ENCODE measurements at regions not wholly inside any gene's neighbourhood (a gene's known extent, or its start where the extent isn't known, plus 50 kb on each side); places are given as distances from the start of the nearest gene placed in this dataset.

GRCh38 chr18:54700580-54700979 is 109.5 kb downstream of the DYNAP start:
- 43% methylated on average over 1 of the region's 1 CpG for WGBS
- Histone ChIP-seq H3K4me3 (ENCODE audit: low read depth, low read length) (no peak overlapping the region), H3K27ac (ENCODE audit: low read depth) (no peak overlapping the region), H3K36me3 (ENCODE audit: insufficient read depth) (no peaks in the 10 kb centered on the region), H3K4me1 (ENCODE audit: insufficient read depth) (no peaks in the 10 kb centered on the region)
- DNase-seq (ENCODE audit: extremely low spot score), result no peak

- WGBS, result 53% methylated on average over 1 of the region's 1 CpG
- no peak overlapping the region for H3K27ac ChIP-seq (ENCODE audit: low read depth)
Measured at GRCh38 chr18:54702686-54703085, 111.6 kb downstream of the DYNAP start.

GRCh38 chr18:54710074-54710899 is 118.0 kb upstream of the RAB27B start:
- no peaks in the 10 kb centered on the region for H3K36me3 ChIP-seq (ENCODE audit: insufficient read depth)
- WGBS, result 79% methylated on average over 8 of the region's 8 CpGs

More at GRCh38 chr18:54702686-54703085, 111.6 kb downstream of the DYNAP start:
- Histone ChIP-seq H3K4me1 (ENCODE audit: insufficient read depth) (no peaks in the 10 kb centered on the region), H3K36me3 (ENCODE audit: insufficient read depth) (no peaks in the 10 kb centered on the region), H3K4me3 (ENCODE audit: low read depth, low read length) (no peak overlapping the region)
- no peak for DNase-seq (ENCODE audit: extremely low spot score)

DNA sequence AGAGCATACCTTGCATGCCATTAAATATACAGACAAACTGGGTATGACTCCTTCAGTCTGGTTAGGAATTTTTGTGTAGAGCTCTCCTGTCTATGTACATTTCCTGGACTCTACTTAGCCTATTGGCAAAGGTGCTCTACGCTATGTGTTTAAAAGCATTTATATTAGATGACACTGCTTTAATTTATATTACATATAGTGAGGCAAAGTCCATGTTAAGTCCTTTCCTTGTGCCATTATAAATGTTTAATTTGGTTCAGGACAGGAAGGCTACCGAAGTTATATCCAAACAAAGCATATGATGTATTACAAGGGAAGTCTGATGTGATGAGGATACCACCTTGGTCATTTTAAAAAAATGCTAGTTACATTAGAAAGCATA is 117.4 kb upstream of the RAB27B start:
- no peaks in the 10 kb centered on the region for H3K36me3 ChIP-seq (ENCODE audit: insufficient read depth)
- H3K27ac ChIP-seq (ENCODE audit: low read depth), result no peak overlapping the region
- no peak overlapping the region for H3K4me3 ChIP-seq (ENCODE audit: low read depth, low read length)
- 97% methylated on average over 2 of the region's 2 CpGs for WGBS
- no peaks in the 10 kb centered on the region for H3K4me1 ChIP-seq (ENCODE audit: insufficient read depth)
- no peak for DNase-seq (ENCODE audit: extremely low spot score)

More at GRCh38 chr18:54710074-54710899, 118.0 kb upstream of the RAB27B start:
- H3K4me3 ChIP-seq (ENCODE audit: low read depth, low read length), result no peak overlapping the region
- no peak overlapping the region for H3K27ac ChIP-seq (ENCODE audit: low read depth)
- DNase-seq (ENCODE audit: extremely low spot score), result no peak
- no peaks in the 10 kb centered on the region for H3K4me1 ChIP-seq (ENCODE audit: insufficient read depth)

DNA sequence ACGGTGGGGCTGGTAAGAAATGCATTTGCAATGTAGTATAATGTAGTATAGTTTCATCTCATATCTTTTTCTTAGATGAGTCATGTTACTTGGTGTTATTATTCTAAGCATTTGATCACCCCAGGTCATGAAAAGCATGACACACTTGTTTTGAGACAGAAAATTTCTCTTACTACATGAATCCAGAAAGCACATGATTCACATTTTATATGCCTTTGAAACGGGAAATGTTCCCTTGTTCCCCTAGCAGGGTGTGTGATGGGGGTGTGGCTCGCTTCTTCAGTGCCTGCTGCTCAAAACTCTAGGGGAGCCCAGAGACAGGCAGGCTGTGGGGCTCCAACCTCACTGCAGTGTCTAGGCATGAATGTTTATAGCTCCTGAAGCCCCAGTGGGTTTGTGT is 116.0 kb upstream of the RAB27B start:
- DNase-seq (ENCODE audit: extremely low spot score), result no peak
- no peaks in the 10 kb centered on the region for H3K36me3 ChIP-seq (ENCODE audit: insufficient read depth)
- no peak overlapping the region for H3K4me3 ChIP-seq (ENCODE audit: low read depth, low read length)
- no peak overlapping the region for H3K27ac ChIP-seq (ENCODE audit: low read depth)
- WGBS, result 61% methylated on average over 3 of the region's 3 CpGs
- H3K4me1 ChIP-seq (ENCODE audit: insufficient read depth), result no peaks in the 10 kb centered on the region

- 75% methylated on average over 8 of the region's 8 CpGs for whole genome bisulfite sequencing
- Histone ChIP-seq H3K27ac (ENCODE audit: low read depth) (no peak overlapping the region), H3K36me3 (ENCODE audit: insufficient read depth) (no peaks in the 10 kb centered on the region), H3K4me1 (ENCODE audit: insufficient read depth) (no peaks in the 10 kb centered on the region), H3K4me3 (ENCODE audit: low read depth, low read length) (no peak overlapping the region)
- no peak for DNase-seq (ENCODE audit: extremely low spot score)
Measured at GRCh38 chr18:54712758-54713157, 115.5 kb upstream of the RAB27B start.

DNA sequence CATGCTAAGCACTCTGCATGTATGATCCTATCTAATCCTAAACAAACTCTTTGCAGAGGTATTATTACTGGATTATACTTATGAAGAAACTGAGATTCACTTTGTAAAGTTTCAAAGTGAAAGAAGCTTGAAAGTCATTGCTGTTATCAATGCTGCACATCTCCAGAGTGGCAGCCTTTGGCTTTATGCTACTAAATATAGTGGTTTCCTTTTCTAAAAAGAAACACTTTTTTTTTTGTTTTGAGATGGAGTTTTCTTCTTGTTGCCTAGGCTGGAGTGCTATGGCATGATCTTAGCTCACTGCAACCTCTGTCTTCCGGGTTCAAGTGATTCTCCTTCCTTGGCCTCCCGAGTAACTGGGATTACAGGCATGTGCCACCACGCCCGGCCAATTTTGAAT is 114.9 kb upstream of the RAB27B start:
- 95% methylated on average over 4 of the region's 4 CpGs for WGBS
- H3K36me3 ChIP-seq (ENCODE audit: insufficient read depth), result no peaks in the 10 kb centered on the region
- no peak for DNase-seq (ENCODE audit: extremely low spot score)
- H3K4me3 ChIP-seq (ENCODE audit: low read depth, low read length), result no peak overlapping the region
- H3K27ac ChIP-seq (ENCODE audit: low read depth), result no peak overlapping the region
- no peaks in the 10 kb centered on the region for H3K4me1 ChIP-seq (ENCODE audit: insufficient read depth)

GRCh38 chr18:54714851-54715250 is 113.4 kb upstream of the RAB27B start:
- Histone ChIP-seq H3K36me3 (ENCODE audit: insufficient read depth) (no peaks in the 10 kb centered on the region), H3K4me1 (ENCODE audit: insufficient read depth) (no peaks in the 10 kb centered on the region), H3K4me3 (ENCODE audit: low read depth, low read length) (no peak overlapping the region), H3K27ac (ENCODE audit: low read depth) (no peak overlapping the region)
- no peak for DNase-seq (ENCODE audit: extremely low spot score)
- 72% methylated on average over 1 of the region's 1 CpG for WGBS

GRCh38 chr18:54716586-54716985 is 111.7 kb upstream of the RAB27B start:
- DNase-seq (ENCODE audit: extremely low spot score), result no peak
- 78% methylated on average over 2 of the region's 2 CpGs for WGBS
- Histone ChIP-seq H3K27ac (ENCODE audit: low read depth) (no peak overlapping the region), H3K36me3 (ENCODE audit: insufficient read depth) (no peaks in the 10 kb centered on the region), H3K4me1 (ENCODE audit: insufficient read depth) (no peaks in the 10 kb centered on the region), H3K4me3 (ENCODE audit: low read depth, low read length) (no peak overlapping the region)

GRCh38 chr18:54717673-54718407 is 110.4 kb upstream of the RAB27B start:
- 23% methylated on average over 14 of the region's 14 CpGs for WGBS
- DNase-seq (ENCODE audit: extremely low spot score), result no peak
- no peak overlapping the region for H3K4me3 ChIP-seq (ENCODE audit: low read depth, low read length)

GRCh38 chr18:54718408-54718773 is 109.9 kb upstream of the RAB27B start:
- Histone ChIP-seq H3K4me3 (ENCODE audit: low read depth, low read length) (no peak overlapping the region), H3K27ac (ENCODE audit: low read depth) (no peak overlapping the region), H3K4me1 (ENCODE audit: insufficient read depth) (no peaks in the 10 kb centered on the region), H3K36me3 (ENCODE audit: insufficient read depth) (no peaks in the 10 kb centered on the region)
- no peak for DNase-seq (ENCODE audit: extremely low spot score)
- WGBS, result 49% methylated on average over 1 of the region's 1 CpG

More at GRCh38 chr18:54717673-54718407, 110.4 kb upstream of the RAB27B start:
- no peaks in the 10 kb centered on the region for H3K4me1 ChIP-seq (ENCODE audit: insufficient read depth)
- H3K36me3 ChIP-seq (ENCODE audit: insufficient read depth), result no peaks in the 10 kb centered on the region
- no peak overlapping the region for H3K27ac ChIP-seq (ENCODE audit: low read depth)

- no peaks in the 10 kb centered on the region for H3K36me3 ChIP-seq (ENCODE audit: insufficient read depth)
- no peaks in the 10 kb centered on the region for H3K4me1 ChIP-seq (ENCODE audit: insufficient read depth)
- whole genome bisulfite sequencing, result 55% methylated on average over 1 of the region's 1 CpG
- H3K4me3 ChIP-seq (ENCODE audit: low read depth, low read length), result no peak overlapping the region
- no peak overlapping the region for H3K27ac ChIP-seq (ENCODE audit: low read depth)
- no peak for DNase-seq (ENCODE audit: extremely low spot score)
Measured at GRCh38 chr18:54720620-54721019, 107.7 kb upstream of the RAB27B start.

GRCh38 chr18:54726143-54726542 is 102.1 kb upstream of the RAB27B start:
- WGBS, result 92% methylated on average over 4 of the region's 4 CpGs
- Histone ChIP-seq H3K4me1 (ENCODE audit: insufficient read depth) (no peaks in the 10 kb centered on the region), H3K27ac (ENCODE audit: low read depth) (no peak overlapping the region), H3K36me3 (ENCODE audit: insufficient read depth) (no peaks in the 10 kb centered on the region), H3K4me3 (ENCODE audit: low read depth, low read length) (no peak overlapping the region)
- DNase-seq (ENCODE audit: extremely low spot score), result no peak

DNA sequence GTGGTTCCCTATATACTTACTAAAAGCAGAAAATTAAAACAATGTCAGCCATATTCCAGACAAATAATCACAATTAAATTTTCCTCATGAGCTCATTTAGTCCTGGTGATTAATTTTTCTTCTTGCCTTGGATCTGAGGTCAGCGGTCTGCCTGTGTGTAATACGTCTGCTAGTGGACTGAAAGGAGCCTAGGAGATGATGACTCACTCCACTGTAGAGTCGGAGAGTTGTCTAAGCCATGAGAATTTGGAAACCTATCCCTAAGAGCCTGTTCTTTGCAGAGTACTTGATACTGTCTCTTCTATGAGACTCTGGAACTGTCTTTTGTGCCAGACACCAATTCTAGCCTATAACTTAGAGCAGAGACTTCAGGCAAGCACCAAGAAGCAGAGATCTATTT is 94.2 kb upstream of the RAB27B start:
- 49% methylated on average over 3 of the region's 3 CpGs for WGBS
- Histone ChIP-seq H3K27ac (ENCODE audit: low read depth) (no peak overlapping the region), H3K4me3 (ENCODE audit: low read depth, low read length) (no peak overlapping the region), H3K4me1 (ENCODE audit: insufficient read depth) (no peaks in the 10 kb centered on the region), H3K36me3 (ENCODE audit: insufficient read depth) (no peaks in the 10 kb centered on the region)
- DNase-seq (ENCODE audit: extremely low spot score), result no peak

Data from urinary bladder (tissue), 3 donors.